ENCODE measurements at regions not wholly inside any gene's neighbourhood (a gene's known extent, or its start where the extent isn't known, plus 50 kb on each side); places are given as distances from the start of the nearest gene placed in this dataset.
A peak's percentile ranks its signal among the peaks of the same experiment; 100 is the strongest.
"Not testable (repeated sequence)": the region's sequence is repeated elsewhere in the genome, so short reads cannot be mapped to it uniquely, and the experiment has no call there.

DNA sequence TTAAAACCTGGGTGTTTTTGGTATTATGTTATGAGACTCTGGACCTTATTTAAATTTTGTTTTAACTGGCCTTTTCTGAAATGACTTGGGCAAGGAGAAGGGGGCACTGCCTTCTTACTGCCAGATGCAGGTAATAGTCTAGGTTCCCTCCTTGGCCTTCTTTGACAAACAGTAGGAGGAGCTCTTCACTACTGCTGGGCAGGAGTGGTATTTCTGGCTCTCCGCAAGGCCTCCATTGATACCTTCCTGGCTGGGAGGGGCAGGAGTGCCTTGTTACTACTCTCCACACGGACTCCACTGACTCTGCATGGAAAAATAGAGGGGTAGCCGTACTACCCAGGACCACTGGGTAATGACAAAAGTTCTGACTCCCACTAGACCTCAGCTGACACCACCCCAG is 189.4 kb upstream of the NBPF12 start:
- DNase-seq; H3K36me3 ChIP-seq (ENCODE audit: control insufficient read depth, insufficient read depth, low read length); H3K27ac Mint-ChIP-seq; H3K27me3 ChIP-seq (ENCODE audit: control insufficient read depth, insufficient read depth, low read length, poor library complexity, severe bottlenecking); H3K4me1 Mint-ChIP-seq; H3K4me3 ChIP-seq (ENCODE audit: low read length); H3K9me3 ChIP-seq (ENCODE audit: control insufficient read depth, low read length); H3K4me1 ChIP-seq (ENCODE audit: control insufficient read depth, insufficient read depth, low read length); H3K9ac ChIP-seq (ENCODE audit: extremely low read depth, low read length, poor library complexity, severe bottlenecking); H3K27ac ChIP-seq (ENCODE audit: low read depth, low read length); H3K9me3 Mint-ChIP-seq; H3K36me3 Mint-ChIP-seq (ENCODE audit: low read depth); H3K4me3 Mint-ChIP-seq: not testable (repeated sequence)
- H3K27me3 Mint-ChIP-seq (ENCODE audit: insufficient read depth) = peaks cover 22% of the 10 kb centered on the region
- TF ChIP-seq, protein P1, sequence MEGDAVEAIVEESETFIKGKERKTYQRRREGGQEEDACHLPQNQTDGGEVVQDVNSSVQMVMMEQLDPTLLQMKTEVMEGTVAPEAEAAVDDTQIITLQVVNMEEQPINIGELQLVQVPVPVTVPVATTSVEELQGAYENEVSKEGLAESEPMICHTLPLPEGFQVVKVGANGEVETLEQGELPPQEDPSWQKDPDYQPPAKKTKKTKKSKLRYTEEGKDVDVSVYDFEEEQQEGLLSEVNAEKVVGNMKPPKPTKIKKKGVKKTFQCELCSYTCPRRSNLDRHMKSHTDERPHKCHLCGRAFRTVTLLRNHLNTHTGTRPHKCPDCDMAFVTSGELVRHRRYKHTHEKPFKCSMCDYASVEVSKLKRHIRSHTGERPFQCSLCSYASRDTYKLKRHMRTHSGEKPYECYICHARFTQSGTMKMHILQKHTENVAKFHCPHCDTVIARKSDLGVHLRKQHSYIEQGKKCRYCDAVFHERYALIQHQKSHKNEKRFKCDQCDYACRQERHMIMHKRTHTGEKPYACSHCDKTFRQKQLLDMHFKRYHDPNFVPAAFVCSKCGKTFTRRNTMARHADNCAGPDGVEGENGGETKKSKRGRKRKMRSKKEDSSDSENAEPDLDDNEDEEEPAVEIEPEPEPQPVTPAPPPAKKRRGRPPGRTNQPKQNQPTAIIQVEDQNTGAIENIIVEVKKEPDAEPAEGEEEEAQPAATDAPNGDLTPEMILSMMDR (conservative IDR thresholded peaks at IDR 0.05) = peak; percentile 62
- no CpG with 5 or more reads among the region's 3 CpGs for WGBS, 2 experiments (ENCODE audit: insufficient coverage in 1 of 2, insufficient read length in 1 of 2)

- not testable (repeated sequence) for H3K9me3 ChIP-seq (ENCODE audit: control insufficient read depth, low read length); H3K27ac Mint-ChIP-seq; H3K4me1 Mint-ChIP-seq; H3K27me3 ChIP-seq (ENCODE audit: control insufficient read depth, insufficient read depth, low read length, poor library complexity, severe bottlenecking); H3K4me3 Mint-ChIP-seq; DNase-seq; H3K36me3 ChIP-seq (ENCODE audit: control insufficient read depth, insufficient read depth, low read length); H3K36me3 Mint-ChIP-seq (ENCODE audit: low read depth); H3K4me1 ChIP-seq (ENCODE audit: control insufficient read depth, insufficient read depth, low read length); H3K9me3 Mint-ChIP-seq; H3K4me3 ChIP-seq (ENCODE audit: low read length); H3K27ac ChIP-seq (ENCODE audit: low read depth, low read length); H3K9ac ChIP-seq (ENCODE audit: extremely low read depth, low read length, poor library complexity, severe bottlenecking)
- WGBS, 2 experiments (ENCODE audit: insufficient coverage in 1 of 2, insufficient read length in 1 of 2) = 43% methylated on average over 1 of the region's 11 CpGs; no CpG with 5 or more reads in 1 of the 2 experiments
- peaks cover 16% of the 10 kb centered on the region for H3K27me3 Mint-ChIP-seq (ENCODE audit: insufficient read depth)
Measured at GRCh38 chr1:146731981-146732680, 206.0 kb upstream of the NBPF12 start.

GRCh38 chr1:146729642-146730344 is 208.3 kb upstream of the NBPF12 start:
- not testable (repeated sequence) for DNase-seq; H3K9me3 ChIP-seq (ENCODE audit: control insufficient read depth, low read length); H3K4me3 ChIP-seq (ENCODE audit: low read length); H3K27me3 Mint-ChIP-seq (ENCODE audit: insufficient read depth); H3K27ac ChIP-seq (ENCODE audit: low read depth, low read length); H3K9ac ChIP-seq (ENCODE audit: extremely low read depth, low read length, poor library complexity, severe bottlenecking); H3K27ac Mint-ChIP-seq; H3K36me3 Mint-ChIP-seq (ENCODE audit: low read depth); H3K36me3 ChIP-seq (ENCODE audit: control insufficient read depth, insufficient read depth, low read length); H3K4me1 Mint-ChIP-seq; H3K4me3 Mint-ChIP-seq; H3K4me1 ChIP-seq (ENCODE audit: control insufficient read depth, insufficient read depth, low read length); H3K27me3 ChIP-seq (ENCODE audit: control insufficient read depth, insufficient read depth, low read length, poor library complexity, severe bottlenecking); H3K9me3 Mint-ChIP-seq
- WGBS, 2 experiments (ENCODE audit: insufficient coverage in 1 of 2, insufficient read length in 1 of 2) = 81% methylated on average over 3 of the region's 9 CpGs; no CpG with 5 or more reads in 1 of the 2 experiments

DNA sequence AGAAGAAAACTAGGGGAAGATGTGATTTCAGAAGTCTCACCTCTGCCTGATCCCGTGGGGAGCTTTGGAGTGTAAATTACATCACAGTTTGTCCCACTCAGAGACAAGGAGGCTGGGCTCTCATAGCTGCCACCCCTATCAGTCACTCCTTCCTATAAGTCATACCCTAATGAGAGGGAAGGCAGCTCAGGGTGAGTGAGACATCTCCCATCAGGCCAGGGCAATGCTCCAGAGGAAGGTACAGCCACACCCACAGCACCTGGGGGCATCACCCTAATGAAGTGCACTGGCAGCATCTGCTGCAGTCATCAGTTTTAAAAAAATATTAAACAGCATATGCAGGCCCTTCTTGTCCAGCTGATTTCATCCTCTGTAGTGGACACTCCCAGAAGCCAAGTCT is 223.1 kb upstream of the NBPF12 start:
- H3K4me1 Mint-ChIP-seq; H3K4me1 ChIP-seq (ENCODE audit: control insufficient read depth, insufficient read depth, low read length); H3K9ac ChIP-seq (ENCODE audit: extremely low read depth, low read length, poor library complexity, severe bottlenecking); H3K9me3 Mint-ChIP-seq; H3K36me3 ChIP-seq (ENCODE audit: control insufficient read depth, insufficient read depth, low read length); DNase-seq; H3K4me3 ChIP-seq (ENCODE audit: low read length); H3K4me3 Mint-ChIP-seq; H3K36me3 Mint-ChIP-seq (ENCODE audit: low read depth); H3K27ac ChIP-seq (ENCODE audit: low read depth, low read length); H3K27ac Mint-ChIP-seq; H3K27me3 ChIP-seq (ENCODE audit: control insufficient read depth, insufficient read depth, low read length, poor library complexity, severe bottlenecking); H3K9me3 ChIP-seq (ENCODE audit: control insufficient read depth, low read length): not testable (repeated sequence)
- no CpG with 5 or more reads among the region's 1 CpG for WGBS, 2 experiments (ENCODE audit: insufficient coverage in 1 of 2, insufficient read length in 1 of 2)
- H3K27me3 Mint-ChIP-seq (ENCODE audit: insufficient read depth) = peaks cover 12% of the 10 kb centered on the region
